HL-60 (cell line): ENCODE measurements at regions not wholly inside any gene's neighbourhood (a gene's known extent, or its start where the extent isn't known, plus 50 kb on each side); places are given as distances from the start of the nearest gene placed in this dataset.

Experiments
- DNase-seq, 2 experiments: peaks; one replicate each; pipeline ENCODE4 v3.0.0-alpha.2; 2010 to 2020; ENCODE audit warnings: low read depth in 1 of 2, low spot score in 1 of 2
- H3K27ac ChIP-seq: fragments of 250-450 bp; sonication (Bioruptor Pico); replicated peaks from 2 replicates; pipeline ENCODE4 v1.5.1; 2020; ENCODE audit warnings: mild to moderate bottlenecking, moderate library complexity
- H3K27me3 ChIP-seq: fragments of 250-450 bp; sonication (Bioruptor Pico); 2 replicates; pipeline ENCODE4 v1.5.1; 2021; ENCODE audit warnings: mild to moderate bottlenecking, moderate library complexity; ENCODE audit not compliant: insufficient read depth, poor library complexity, severe bottlenecking
- H3K4me3 ChIP-seq: replicated peaks from 2 replicates; pipeline ENCODE4 v1.5.1; 2011; ENCODE audit warnings: mild to moderate bottlenecking, control low read depth, low read length; ENCODE audit not compliant: insufficient read depth
- CTCF ChIP-seq: IDR thresholded peaks from one replicate; pipeline ENCODE4 v1.5.1; 2011; ENCODE audit warnings: low read length, control low read depth, inconsistent platforms; ENCODE audit not compliant: insufficient read depth
- GABPA ChIP-seq: IDR thresholded peaks from 2 replicates; pipeline ENCODE4 v1.6.1; 2012; ENCODE audit warnings: low read depth
- POLR2AphosphoS5 ChIP-seq: IDR thresholded peaks from 2 replicates; pipeline ENCODE4 v1.6.1; 2012; ENCODE audit warnings: low read depth
- REST ChIP-seq: IDR thresholded peaks from 2 replicates; pipeline ENCODE4 v1.6.1; 2012; ENCODE audit warnings: low read depth; ENCODE audit not compliant: insufficient replicate concordance
- SPI1 ChIP-seq: IDR thresholded peaks from 2 replicates; pipeline ENCODE4 v1.6.1; 2012; ENCODE audit warnings: low read depth, mild to moderate bottlenecking, borderline replicate concordance

GRCh38 chr6:67594366-67594765 is 1040.7 kb upstream of the ADGRB3 start:
- Histone ChIP-seq H3K27ac (no peak overlapping the region), H3K27me3 (no peaks in the 10 kb centered on the region), H3K4me3 (no peak overlapping the region)
- no peak for DNase-seq
- TF ChIP-seq POLR2AphosphoS5 (no peak), SPI1 (no peak), REST (no peak), GABPA (no peak), CTCF (no peak)

GRCh38 chr6:67593247-67593646 is 1041.8 kb upstream of the ADGRB3 start:
- Histone ChIP-seq H3K27me3 (no peaks in the 10 kb centered on the region), H3K27ac (no peak overlapping the region), H3K4me3 (no peak overlapping the region)
- TF ChIP-seq POLR2AphosphoS5 = no peak
- no peak for TF ChIP-seq SPI1
- no peak for TF ChIP-seq GABPA
- TF ChIP-seq REST = no peak
- no peak for TF ChIP-seq CTCF
- DNase-seq = no peak

GRCh38 chr6:67591910-67592309 is 1043.2 kb upstream of the ADGRB3 start:
- Histone ChIP-seq H3K4me3 (no peak overlapping the region), H3K27me3 (no peaks in the 10 kb centered on the region), H3K27ac (no peak overlapping the region)
- TF ChIP-seq CTCF (no peak), REST (no peak), GABPA (no peak), POLR2AphosphoS5 (no peak), SPI1 (no peak)
- DNase-seq = no peak
